GM23338 (cell line): ENCODE measurements at regions not wholly inside any gene's neighbourhood (a gene's known extent, or its start where the extent isn't known, plus 50 kb on each side); places are given as distances from the start of the nearest gene placed in this dataset.

ENCODE experiments used
- ATAC-seq: fragments of 200-7000 bp; cut with Tn5 transposase; 3 replicates; pipeline ENCODE4 v1.9.1; 2020
- DNase-seq: peaks from one replicate; pipeline ENCODE4 v3.0.0-alpha.2; 2015; ENCODE audit warnings: low spot score
- H2AFZ ChIP-seq: fragments of 200-600 bp; sonication (generic); 2 replicates; pipeline ENCODE4 v1.8.0; 2016; ENCODE audit warnings: antibody characterized with exemption, mild to moderate bottlenecking, moderate library complexity
- H3F3A ChIP-seq: fragments of 200-600 bp; sonication (generic); replicated peaks from 2 replicates; pipeline ENCODE4 v1.8.0; 2017; ENCODE audit warnings: antibody characterized with exemption, mixed run types, low read depth
- H3K27ac ChIP-seq: fragments of 200-600 bp; sonication (generic); 2 replicates; pipeline ENCODE4 v1.6.1; 2016; ENCODE audit warnings: low read depth
- H3K27me3 ChIP-seq: fragments of 200-600 bp; sonication (generic); 2 replicates; pipeline ENCODE4 v1.8.0; 2016; ENCODE audit warnings: mild to moderate bottlenecking, mixed run types, moderate library complexity; ENCODE audit not compliant: insufficient read depth
- H3K36me3 ChIP-seq: fragments of 200-600 bp; sonication (generic); 2 replicates; pipeline ENCODE4 v1.8.0; 2016; ENCODE audit warnings: mild to moderate bottlenecking; ENCODE audit not compliant: insufficient read depth
- H3K4me1 ChIP-seq: fragments of 200-600 bp; sonication (generic); 2 replicates; pipeline ENCODE4 v1.8.0; 2016; ENCODE audit warnings: mild to moderate bottlenecking, moderate library complexity; ENCODE audit not compliant: insufficient read depth
- H3K4me2 ChIP-seq: fragments of 200-600 bp; sonication (generic); 2 replicates; pipeline ENCODE4 v1.7.1; 2017; ENCODE audit warnings: mixed run types
- H3K4me3 ChIP-seq: fragments of 200-600 bp; sonication (generic); 2 replicates; pipeline ENCODE4 v1.6.1; 2016; ENCODE audit warnings: mixed run types
- H3K79me2 ChIP-seq: fragments of 200-600 bp; sonication (generic); replicated peaks from 2 replicates; pipeline ENCODE4 v1.8.0; 2017; ENCODE audit warnings: mild to moderate bottlenecking; ENCODE audit not compliant: insufficient read depth
- H3K9me2 ChIP-seq: fragments of 200-600 bp; sonication (generic); 2 replicates; pipeline ENCODE4 v1.8.0; 2017; ENCODE audit not compliant: insufficient read depth
- H4K20me1 ChIP-seq: fragments of 200-600 bp; sonication (generic); replicated peaks from 2 replicates; pipeline ENCODE4 v1.8.0; 2017; ENCODE audit warnings: mild to moderate bottlenecking; ENCODE audit not compliant: insufficient read depth
- H3K27ac Mint-ChIP-seq: 2 replicates; pipeline ENCODE4 v1.8.0; 2020; ENCODE audit warnings: inconsistent platforms, mild to moderate bottlenecking, moderate library complexity, mixed read lengths
- H3K27me3 Mint-ChIP-seq: 3 replicates; pipeline ENCODE4 v1.8.0; 2022; ENCODE audit warnings: low read depth, mild to moderate bottlenecking, moderate library complexity, mixed read lengths, inconsistent platforms; ENCODE audit not compliant: insufficient read depth, poor library complexity
- H3K36me3 Mint-ChIP-seq: 3 replicates; pipeline ENCODE4 v1.8.0; 2021; ENCODE audit warnings: low read depth, mild to moderate bottlenecking, inconsistent platforms, moderate library complexity, mixed read lengths
- H3K4me1 Mint-ChIP-seq: 3 replicates; pipeline ENCODE4 v1.8.0; 2020; ENCODE audit warnings: mild to moderate bottlenecking, inconsistent platforms, mixed read lengths
- H3K4me3 Mint-ChIP-seq: 3 replicates; pipeline ENCODE4 v1.8.0; 2021; ENCODE audit warnings: moderate library complexity, mild to moderate bottlenecking, inconsistent platforms, mixed read lengths
- H3K9me3 Mint-ChIP-seq: 3 replicates; pipeline ENCODE4 v1.8.0; 2020; ENCODE audit warnings: moderate library complexity, mild to moderate bottlenecking, inconsistent platforms, mixed read lengths
- CREB1 ChIP-seq: fragments of 250-450 bp; sonication (Bioruptor Pico); IDR thresholded peaks from 2 replicates; pipeline ENCODE4 v1.5.0; 2020; ENCODE audit warnings: low read depth, mild to moderate bottlenecking, moderate library complexity
- EZH2 ChIP-seq: fragments of 200-600 bp; sonication (generic); IDR thresholded peaks from one replicate; pipeline ENCODE4 v1.8.0; 2017; ENCODE audit warnings: antibody characterized with exemption, mild to moderate bottlenecking, low read depth; ENCODE audit not compliant: unreplicated experiment
- EZH2phosphoT487 ChIP-seq: fragments of 200-600 bp; sonication (generic); IDR thresholded peaks from one replicate; pipeline ENCODE4 v1.8.1; 2018; ENCODE audit warnings: antibody characterized with exemption; ENCODE audit not compliant: unreplicated experiment
- JUNB ChIP-seq: IDR thresholded peaks from one replicate; pipeline ENCODE4 v1.6.1; 2016; ENCODE audit warnings: antibody characterized with exemption; ENCODE audit not compliant: unreplicated experiment
- NANOG ChIP-seq: IDR thresholded peaks from 2 replicates; pipeline ENCODE4 v1.6.1; 2016; ENCODE audit warnings: antibody characterized with exemption, borderline replicate concordance
- POLR2AphosphoS5 ChIP-seq: IDR thresholded peaks from 2 replicates; pipeline ENCODE4 v1.6.1; 2016; ENCODE audit warnings: antibody characterized with exemption, low read depth
- STAT1 ChIP-seq: IDR thresholded peaks from one replicate; pipeline ENCODE4 v1.6.1; 2016; ENCODE audit warnings: antibody characterized with exemption; ENCODE audit not compliant: unreplicated experiment
- ZNF114 ChIP-seq: fragments of 250-450 bp; sonication (Bioruptor Pico); IDR thresholded peaks from 2 replicates; pipeline ENCODE4 v1.5.0; 2020; ENCODE audit warnings: mild to moderate bottlenecking, moderate library complexity
- ZNF331 ChIP-seq: fragments of 250-450 bp; sonication (Bioruptor Pico); IDR thresholded peaks from 2 replicates; pipeline ENCODE4 v1.5.0; 2020; ENCODE audit warnings: low read depth, mild to moderate bottlenecking, moderate library complexity
- TF ChIP-seq, protein P1 (sequence below): fragments of 250-450 bp; sonication (Bioruptor Pico); IDR thresholded peaks from 2 replicates; pipeline ENCODE4 v1.5.0; 2020; ENCODE audit warnings: mild to moderate bottlenecking, moderate library complexity
- TF ChIP-seq, protein P2 (sequence below), 2 experiments: fragments of 200-600 bp in 1 of 2; sonication (generic) in 1 of 2; conservative IDR thresholded peaks; 2 replicates each; pipeline versions ENCODE4 v1.5.1 to v1.6.1; 2016 to 2017; ENCODE audit warnings: antibody characterized with exemption in 2 of 2, low read depth in 2 of 2, mild to moderate bottlenecking in 2 of 2, moderate library complexity in 1 of 2
- TF ChIP-seq, protein P3 (sequence below): IDR thresholded peaks from 2 replicates; pipeline ENCODE4 v1.6.1; 2016; ENCODE audit warnings: antibody characterized with exemption
- TF ChIP-seq, protein P4 (sequence below): IDR thresholded peaks from one replicate; pipeline ENCODE4 v1.6.1; 2018; ENCODE audit warnings: antibody characterized with exemption; ENCODE audit not compliant: unreplicated experiment

DNA sequence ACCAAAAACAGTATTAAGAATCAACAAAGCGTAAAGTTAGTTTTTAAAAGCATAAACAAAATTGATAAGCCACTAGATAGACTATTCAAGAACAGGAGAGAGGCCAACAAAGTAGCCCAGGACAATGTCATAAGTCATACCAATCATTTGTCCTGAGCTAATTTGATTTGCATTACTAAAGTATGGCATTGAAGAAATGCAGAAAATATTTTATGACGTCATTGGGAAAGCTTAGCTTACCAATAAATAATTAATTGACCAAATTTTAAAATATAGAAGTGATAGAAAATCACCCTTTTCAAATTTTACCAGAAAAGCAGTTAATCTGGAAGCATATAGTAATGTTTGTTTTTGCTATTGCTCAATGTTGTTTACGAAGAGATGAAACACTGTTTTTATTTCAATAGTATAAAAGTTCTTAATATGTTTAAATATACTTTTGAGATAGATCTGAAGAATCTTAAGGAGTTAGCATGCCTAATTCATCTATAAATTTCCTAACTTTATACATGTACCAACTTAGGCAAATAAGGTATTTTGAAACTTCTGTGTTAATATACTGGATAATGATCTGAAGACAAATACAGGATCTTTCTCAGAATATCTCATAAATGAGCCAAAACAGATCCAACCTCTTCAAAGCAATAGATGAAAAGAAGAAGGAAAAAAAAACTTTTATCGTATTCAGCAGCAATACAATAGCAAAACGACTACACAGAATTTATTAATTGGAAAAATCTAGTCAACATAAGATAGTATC, 1118.5 kb downstream of the SLC16A7 start:
- H3K4me2 ChIP-seq, result no peak overlapping the region
- TF ChIP-seq POLR2AphosphoS5 (no peak), STAT1 (no peak), ZNF331 (no peak), ZNF114 (no peak), EZH2 (no peak), CREB1 (CRISPR knock-in tag) (no peak), NANOG (no peak), EZH2phosphoT487 (no peak), JUNB (no peak)
- TF ChIP-seq, protein P1, sequence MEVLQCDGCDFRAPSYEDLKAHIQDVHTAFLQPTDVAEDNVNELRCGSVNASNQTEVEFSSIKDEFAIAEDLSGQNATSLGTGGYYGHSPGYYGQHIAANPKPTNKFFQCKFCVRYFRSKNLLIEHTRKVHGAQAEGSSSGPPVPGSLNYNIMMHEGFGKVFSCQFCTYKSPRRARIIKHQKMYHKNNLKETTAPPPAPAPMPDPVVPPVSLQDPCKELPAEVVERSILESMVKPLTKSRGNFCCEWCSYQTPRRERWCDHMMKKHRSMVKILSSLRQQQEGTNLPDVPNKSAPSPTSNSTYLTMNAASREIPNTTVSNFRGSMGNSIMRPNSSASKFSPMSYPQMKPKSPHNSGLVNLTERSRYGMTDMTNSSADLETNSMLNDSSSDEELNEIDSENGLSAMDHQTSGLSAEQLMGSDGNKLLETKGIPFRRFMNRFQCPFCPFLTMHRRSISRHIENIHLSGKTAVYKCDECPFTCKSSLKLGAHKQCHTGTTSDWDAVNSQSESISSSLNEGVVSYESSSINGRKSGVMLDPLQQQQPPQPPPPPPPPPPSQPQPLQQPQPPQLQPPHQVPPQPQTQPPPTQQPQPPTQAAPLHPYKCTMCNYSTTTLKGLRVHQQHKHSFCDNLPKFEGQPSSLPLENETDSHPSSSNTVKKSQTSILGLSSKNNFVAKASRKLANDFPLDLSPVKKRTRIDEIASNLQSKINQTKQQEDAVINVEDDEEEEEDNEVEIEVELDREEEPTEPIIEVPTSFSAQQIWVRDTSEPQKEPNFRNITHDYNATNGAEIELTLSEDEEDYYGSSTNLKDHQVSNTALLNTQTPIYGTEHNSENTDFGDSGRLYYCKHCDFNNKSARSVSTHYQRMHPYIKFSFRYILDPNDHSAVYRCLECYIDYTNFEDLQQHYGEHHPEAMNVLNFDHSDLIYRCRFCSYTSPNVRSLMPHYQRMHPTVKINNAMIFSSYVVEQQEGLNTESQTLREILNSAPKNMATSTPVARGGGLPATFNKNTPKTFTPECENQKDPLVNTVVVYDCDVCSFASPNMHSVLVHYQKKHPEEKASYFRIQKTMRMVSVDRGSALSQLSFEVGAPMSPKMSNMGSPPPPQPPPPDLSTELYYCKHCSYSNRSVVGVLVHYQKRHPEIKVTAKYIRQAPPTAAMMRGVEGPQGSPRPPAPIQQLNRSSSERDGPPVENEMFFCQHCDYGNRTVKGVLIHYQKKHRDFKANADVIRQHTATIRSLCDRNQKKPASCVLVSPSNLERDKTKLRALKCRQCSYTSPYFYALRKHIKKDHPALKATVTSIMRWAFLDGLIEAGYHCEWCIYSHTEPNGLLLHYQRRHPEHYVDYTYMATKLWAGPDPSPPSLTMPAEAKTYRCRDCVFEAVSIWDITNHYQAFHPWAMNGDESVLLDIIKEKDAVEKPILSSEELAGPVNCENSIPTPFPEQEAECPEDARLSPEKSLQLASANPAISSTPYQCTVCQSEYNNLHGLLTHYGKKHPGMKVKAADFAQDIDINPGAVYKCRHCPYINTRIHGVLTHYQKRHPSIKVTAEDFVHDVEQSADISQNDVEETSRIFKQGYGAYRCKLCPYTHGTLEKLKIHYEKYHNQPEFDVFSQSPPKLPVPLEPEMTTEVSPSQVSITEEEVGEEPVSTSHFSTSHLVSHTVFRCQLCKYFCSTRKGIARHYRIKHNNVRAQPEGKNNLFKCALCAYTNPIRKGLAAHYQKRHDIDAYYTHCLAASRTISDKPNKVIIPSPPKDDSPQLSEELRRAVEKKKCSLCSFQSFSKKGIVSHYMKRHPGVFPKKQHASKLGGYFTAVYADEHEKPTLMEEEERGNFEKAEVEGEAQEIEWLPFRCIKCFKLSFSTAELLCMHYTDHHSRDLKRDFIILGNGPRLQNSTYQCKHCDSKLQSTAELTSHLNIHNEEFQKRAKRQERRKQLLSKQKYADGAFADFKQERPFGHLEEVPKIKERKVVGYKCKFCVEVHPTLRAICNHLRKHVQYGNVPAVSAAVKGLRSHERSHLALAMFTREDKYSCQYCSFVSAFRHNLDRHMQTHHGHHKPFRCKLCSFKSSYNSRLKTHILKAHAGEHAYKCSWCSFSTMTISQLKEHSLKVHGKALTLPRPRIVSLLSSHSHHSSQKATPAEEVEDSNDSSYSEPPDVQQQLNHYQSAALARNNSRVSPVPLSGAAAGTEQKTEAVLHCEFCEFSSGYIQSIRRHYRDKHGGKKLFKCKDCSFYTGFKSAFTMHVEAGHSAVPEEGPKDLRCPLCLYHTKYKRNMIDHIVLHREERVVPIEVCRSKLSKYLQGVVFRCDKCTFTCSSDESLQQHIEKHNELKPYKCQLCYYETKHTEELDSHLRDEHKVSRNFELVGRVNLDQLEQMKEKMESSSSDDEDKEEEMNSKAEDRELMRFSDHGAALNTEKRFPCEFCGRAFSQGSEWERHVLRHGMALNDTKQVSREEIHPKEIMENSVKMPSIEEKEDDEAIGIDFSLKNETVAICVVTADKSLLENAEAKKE (CRISPR knock-in tag), result no peak
- TF ChIP-seq, protein P2, sequence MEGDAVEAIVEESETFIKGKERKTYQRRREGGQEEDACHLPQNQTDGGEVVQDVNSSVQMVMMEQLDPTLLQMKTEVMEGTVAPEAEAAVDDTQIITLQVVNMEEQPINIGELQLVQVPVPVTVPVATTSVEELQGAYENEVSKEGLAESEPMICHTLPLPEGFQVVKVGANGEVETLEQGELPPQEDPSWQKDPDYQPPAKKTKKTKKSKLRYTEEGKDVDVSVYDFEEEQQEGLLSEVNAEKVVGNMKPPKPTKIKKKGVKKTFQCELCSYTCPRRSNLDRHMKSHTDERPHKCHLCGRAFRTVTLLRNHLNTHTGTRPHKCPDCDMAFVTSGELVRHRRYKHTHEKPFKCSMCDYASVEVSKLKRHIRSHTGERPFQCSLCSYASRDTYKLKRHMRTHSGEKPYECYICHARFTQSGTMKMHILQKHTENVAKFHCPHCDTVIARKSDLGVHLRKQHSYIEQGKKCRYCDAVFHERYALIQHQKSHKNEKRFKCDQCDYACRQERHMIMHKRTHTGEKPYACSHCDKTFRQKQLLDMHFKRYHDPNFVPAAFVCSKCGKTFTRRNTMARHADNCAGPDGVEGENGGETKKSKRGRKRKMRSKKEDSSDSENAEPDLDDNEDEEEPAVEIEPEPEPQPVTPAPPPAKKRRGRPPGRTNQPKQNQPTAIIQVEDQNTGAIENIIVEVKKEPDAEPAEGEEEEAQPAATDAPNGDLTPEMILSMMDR (conservative IDR thresholded peaks at IDR 0.05; ENCODE audit: low read depth in 2 of 2), result no peak
- TF ChIP-seq, protein P3, sequence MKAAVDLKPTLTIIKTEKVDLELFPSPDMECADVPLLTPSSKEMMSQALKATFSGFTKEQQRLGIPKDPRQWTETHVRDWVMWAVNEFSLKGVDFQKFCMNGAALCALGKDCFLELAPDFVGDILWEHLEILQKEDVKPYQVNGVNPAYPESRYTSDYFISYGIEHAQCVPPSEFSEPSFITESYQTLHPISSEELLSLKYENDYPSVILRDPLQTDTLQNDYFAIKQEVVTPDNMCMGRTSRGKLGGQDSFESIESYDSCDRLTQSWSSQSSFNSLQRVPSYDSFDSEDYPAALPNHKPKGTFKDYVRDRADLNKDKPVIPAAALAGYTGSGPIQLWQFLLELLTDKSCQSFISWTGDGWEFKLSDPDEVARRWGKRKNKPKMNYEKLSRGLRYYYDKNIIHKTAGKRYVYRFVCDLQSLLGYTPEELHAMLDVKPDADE, result no peak
- TF ChIP-seq, protein P4, sequence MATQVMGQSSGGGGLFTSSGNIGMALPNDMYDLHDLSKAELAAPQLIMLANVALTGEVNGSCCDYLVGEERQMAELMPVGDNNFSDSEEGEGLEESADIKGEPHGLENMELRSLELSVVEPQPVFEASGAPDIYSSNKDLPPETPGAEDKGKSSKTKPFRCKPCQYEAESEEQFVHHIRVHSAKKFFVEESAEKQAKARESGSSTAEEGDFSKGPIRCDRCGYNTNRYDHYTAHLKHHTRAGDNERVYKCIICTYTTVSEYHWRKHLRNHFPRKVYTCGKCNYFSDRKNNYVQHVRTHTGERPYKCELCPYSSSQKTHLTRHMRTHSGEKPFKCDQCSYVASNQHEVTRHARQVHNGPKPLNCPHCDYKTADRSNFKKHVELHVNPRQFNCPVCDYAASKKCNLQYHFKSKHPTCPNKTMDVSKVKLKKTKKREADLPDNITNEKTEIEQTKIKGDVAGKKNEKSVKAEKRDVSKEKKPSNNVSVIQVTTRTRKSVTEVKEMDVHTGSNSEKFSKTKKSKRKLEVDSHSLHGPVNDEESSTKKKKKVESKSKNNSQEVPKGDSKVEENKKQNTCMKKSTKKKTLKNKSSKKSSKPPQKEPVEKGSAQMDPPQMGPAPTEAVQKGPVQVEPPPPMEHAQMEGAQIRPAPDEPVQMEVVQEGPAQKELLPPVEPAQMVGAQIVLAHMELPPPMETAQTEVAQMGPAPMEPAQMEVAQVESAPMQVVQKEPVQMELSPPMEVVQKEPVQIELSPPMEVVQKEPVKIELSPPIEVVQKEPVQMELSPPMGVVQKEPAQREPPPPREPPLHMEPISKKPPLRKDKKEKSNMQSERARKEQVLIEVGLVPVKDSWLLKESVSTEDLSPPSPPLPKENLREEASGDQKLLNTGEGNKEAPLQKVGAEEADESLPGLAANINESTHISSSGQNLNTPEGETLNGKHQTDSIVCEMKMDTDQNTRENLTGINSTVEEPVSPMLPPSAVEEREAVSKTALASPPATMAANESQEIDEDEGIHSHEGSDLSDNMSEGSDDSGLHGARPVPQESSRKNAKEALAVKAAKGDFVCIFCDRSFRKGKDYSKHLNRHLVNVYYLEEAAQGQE, result no peak
- Mint-ChIP-seq H3K4me3 (no peak overlapping the region), H3K9me3 (0 out of 3 replicates have a peak, but pooled peaks cover under 1% of the 10 kb centered on the region), H3K27me3 (no peaks in the 10 kb centered on the region), H3K27ac (no peak overlapping the region), H3K4me1 (no peaks in the 10 kb centered on the region), H3K36me3 (no peaks in the 10 kb centered on the region)
- DNase-seq, result no peak
- H3K36me3 ChIP-seq, result no peaks in the 10 kb centered on the region
- H3F3A ChIP-seq, result no peaks in the 10 kb centered on the region
- peaks cover 4% of the 10 kb centered on the region for H3K9me2 ChIP-seq
- H3K27me3 ChIP-seq, result no peaks in the 10 kb centered on the region
- no peak for ATAC-seq
- H4K20me1 ChIP-seq, result no peaks in the 10 kb centered on the region
- no peak overlapping the region for H3K4me3 ChIP-seq
- no peaks in the 10 kb centered on the region for H3K4me1 ChIP-seq
- no peak overlapping the region for H3K27ac ChIP-seq
- H2AFZ ChIP-seq, result no peak overlapping the region
- H3K79me2 ChIP-seq, result no peaks in the 10 kb centered on the region
